ENCODE measurements at regions not wholly inside any gene's neighbourhood (a gene's known extent, or its start where the extent isn't known, plus 50 kb on each side); places are given as distances from the start of the nearest gene placed in this dataset.

- no peak overlapping the region for H3K4me3 ChIP-seq (ENCODE audit: low read depth, low read length)
- no peak for TF ChIP-seq CTCF (IDR thresholded peaks at IDR 0.05; ENCODE audit: low read depth, low read length)
- no peak overlapping the region for H3K27ac ChIP-seq
- DNase-seq = no peak
- no peaks in the 10 kb centered on the region for H3K27me3 ChIP-seq (ENCODE audit: insufficient read depth, low read depth, severe bottlenecking)
- no peaks in the 10 kb centered on the region for H3K9me3 ChIP-seq (ENCODE audit: severe bottlenecking)
- no peaks in the 10 kb centered on the region for H3K36me3 ChIP-seq
Observed at GRCh38 chr10:70998086-70998485, 109.7 kb upstream of the PCBD1 start.

DNA sequence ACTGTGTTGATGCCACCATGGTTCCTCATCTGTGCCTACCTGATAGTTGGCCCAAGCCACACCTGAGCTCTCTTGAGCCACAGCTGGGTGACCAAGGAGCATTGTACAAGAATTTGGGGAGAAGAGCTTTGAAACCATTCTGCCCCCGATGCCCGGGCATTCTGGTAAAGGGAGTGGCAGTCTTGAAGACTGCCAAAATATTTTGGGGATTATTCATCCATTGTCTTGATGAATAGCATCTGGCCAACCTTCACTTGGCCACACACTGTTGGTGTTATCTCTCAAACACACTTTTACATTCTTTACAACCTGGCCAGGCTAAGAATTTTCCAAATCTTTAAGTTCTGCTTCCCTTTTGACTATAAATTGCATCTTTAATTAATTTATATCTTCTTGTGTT, 113.1 kb upstream of the PCBD1 start:
- no peak overlapping the region for H3K4me3 ChIP-seq (ENCODE audit: low read depth, low read length)
- TF ChIP-seq CTCF (IDR thresholded peaks at IDR 0.05; ENCODE audit: low read depth, low read length) = no peak
- H3K27ac ChIP-seq = no peak overlapping the region
- H3K9me3 ChIP-seq (ENCODE audit: severe bottlenecking) = no peaks in the 10 kb centered on the region
- no peaks in the 10 kb centered on the region for H3K27me3 ChIP-seq (ENCODE audit: insufficient read depth, low read depth, severe bottlenecking)
- DNase-seq = no peak
- H3K36me3 ChIP-seq = no peaks in the 10 kb centered on the region

DNA sequence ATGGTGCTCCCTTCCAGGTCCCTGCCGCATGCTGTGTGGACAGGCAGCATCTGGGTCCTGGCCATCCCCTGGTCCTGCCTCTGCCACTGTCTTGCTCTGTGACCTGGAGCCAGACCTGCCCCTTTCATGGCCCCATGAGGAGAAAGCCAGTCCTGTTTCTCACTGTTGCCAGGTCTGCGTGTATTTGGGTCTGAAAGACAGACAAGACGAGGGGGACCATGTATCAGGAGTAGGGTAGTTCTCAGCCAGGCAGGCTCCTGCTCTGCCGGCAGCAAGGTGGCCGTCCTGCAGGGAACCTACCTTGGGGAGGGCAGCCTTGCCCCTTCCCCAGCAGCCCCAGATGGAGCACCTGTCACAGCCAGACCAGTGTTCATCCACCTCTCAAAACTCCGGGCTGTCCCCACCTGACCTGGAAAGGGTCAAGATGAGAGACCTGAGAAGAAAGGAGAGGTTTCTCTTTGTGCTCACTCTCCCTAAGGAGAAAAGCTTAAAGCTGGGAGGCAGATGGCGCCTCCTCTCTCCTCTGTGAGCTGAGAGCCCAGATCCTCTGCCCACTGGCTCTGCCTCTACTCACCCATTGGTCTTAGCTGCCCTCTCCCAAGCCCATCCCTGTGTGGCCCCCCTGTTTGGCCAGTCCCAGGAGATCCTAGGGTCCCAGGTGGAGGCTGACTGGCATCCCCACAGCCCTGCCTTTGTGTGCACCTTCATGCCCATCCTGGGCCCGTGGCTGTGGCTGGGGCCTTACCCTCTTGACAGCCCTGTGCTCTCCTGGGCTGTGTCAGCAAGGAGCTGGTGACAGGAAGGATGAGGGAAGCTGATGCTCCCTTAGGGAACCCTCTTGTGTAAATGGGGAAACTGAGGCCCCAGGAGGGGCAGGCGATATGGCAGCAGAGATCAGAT, 116.1 kb upstream of the PCBD1 start:
- peak; percentile 64 for DNase-seq
- Histone ChIP-seq H3K4me3 (ENCODE audit: low read depth, low read length) (no peak overlapping the region), H3K27ac (peak overlapping the region; percentile 86), H3K9me3 (ENCODE audit: severe bottlenecking) (no peaks in the 10 kb centered on the region), H3K27me3 (ENCODE audit: insufficient read depth, low read depth, severe bottlenecking) (no peaks in the 10 kb centered on the region), H3K36me3 (no peaks in the 10 kb centered on the region)
- peak; percentile 31; the same call in 1 of the 2 replicates for TF ChIP-seq CTCF (IDR thresholded peaks at IDR 0.05; ENCODE audit: low read depth, low read length)

DNA sequence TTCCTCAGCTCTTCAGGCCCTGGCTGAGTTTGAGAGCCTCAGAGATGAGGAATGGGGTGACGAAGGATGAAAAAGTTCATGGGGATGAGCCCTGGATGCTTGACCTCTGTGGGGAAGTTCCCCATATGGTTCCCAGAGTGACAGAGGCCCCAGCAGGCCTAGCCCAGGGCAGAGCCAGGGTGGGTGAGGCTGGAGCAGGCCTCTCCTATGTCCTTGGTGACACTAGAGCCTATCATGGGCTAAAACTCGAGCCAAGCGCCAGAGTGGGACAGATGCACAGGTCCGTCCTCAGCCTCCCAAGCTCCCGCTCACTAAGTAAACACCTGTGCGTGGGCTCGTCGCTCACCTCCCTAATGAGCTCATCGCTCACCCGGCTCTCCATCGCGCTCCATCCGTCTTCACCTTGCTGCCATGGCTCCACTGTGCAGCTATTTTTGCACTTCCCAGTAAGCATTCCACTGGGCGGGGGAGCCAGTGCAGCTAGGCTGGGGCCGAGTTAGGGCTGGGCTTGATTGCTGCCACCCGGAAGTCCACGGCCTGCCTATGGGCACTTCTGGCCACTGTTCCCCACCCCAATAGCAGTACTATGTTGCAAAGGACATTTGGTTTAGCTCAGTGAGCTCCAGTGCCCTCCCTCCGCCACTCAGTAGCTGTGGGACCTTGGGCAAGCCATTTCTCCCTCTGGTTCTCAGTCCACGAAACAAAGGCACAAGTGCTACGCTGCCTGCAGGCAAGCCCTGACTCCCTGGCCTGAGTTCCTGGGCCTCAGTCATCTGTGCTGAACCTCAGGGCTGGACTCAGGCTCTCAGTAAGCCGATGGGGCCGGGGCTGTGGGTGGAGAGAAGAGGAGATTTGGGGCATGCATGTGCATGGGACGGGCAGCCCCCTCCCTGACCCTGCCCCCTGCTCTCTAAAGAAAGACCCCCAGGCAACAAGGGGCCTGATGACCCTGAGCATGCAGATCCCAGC, 117.3 kb upstream of the PCBD1 start:
- TF ChIP-seq CTCF (IDR thresholded peaks at IDR 0.05; ENCODE audit: low read depth, low read length) = no peak
- no peaks in the 10 kb centered on the region for H3K36me3 ChIP-seq
- no peaks in the 10 kb centered on the region for H3K9me3 ChIP-seq (ENCODE audit: severe bottlenecking)
- H3K27me3 ChIP-seq (ENCODE audit: insufficient read depth, low read depth, severe bottlenecking) = no peaks in the 10 kb centered on the region
- no peak overlapping the region for H3K4me3 ChIP-seq (ENCODE audit: low read depth, low read length)
- H3K27ac ChIP-seq = peak overlapping the region; percentile 86
- no peak for DNase-seq

GRCh38 chr10:71006506-71006905, 118.1 kb upstream of the PCBD1 start:
- H3K9me3 ChIP-seq (ENCODE audit: severe bottlenecking) = no peaks in the 10 kb centered on the region
- no peaks in the 10 kb centered on the region for H3K36me3 ChIP-seq
- no peak for TF ChIP-seq CTCF (IDR thresholded peaks at IDR 0.05; ENCODE audit: low read depth, low read length)
- H3K27me3 ChIP-seq (ENCODE audit: insufficient read depth, low read depth, severe bottlenecking) = no peaks in the 10 kb centered on the region
- H3K27ac ChIP-seq = peak overlapping the region; percentile 86
- DNase-seq = peak; percentile 84
- H3K4me3 ChIP-seq (ENCODE audit: low read depth, low read length) = no peak overlapping the region
